HCT116 (cell line): ENCODE measurements at regions not wholly inside any gene's neighbourhood (a gene's known extent, or its start where the extent isn't known, plus 50 kb on each side); places are given as distances from the start of the nearest gene placed in this dataset.

Experiments used
- ATAC-seq: fragments of 200-7000 bp; cut with Tn5 transposase; 2 replicates; pipeline ENCODE4 v1.9.1; 2020; ENCODE audit warnings: mild to moderate bottlenecking, moderate library complexity
- BruUV-seq: library from RNA; stranded (reverse); fragments of 400-500 nt; replicated peaks from 2 replicates; lab custom pipeline; 2021; lab: Mats Ljungman, UMichigan
- CTCF ChIA-PET: fragments of 300-600 bp; sonication (Branson Sonifier 250); formaldehyde crosslinking; loops from one replicate; lab custom pipeline; 2021; ENCODE audit warnings: antibody characterized with exemption; lab: Charles Lee
- POLR2A ChIA-PET: fragments of 300-600, 350-600 bp; sonication (Branson Sonifier 250); formaldehyde crosslinking; loops from one replicate; lab custom pipeline; 2021; ENCODE audit warnings: antibody characterized with exemption; lab: Charles Lee
- RAD21 ChIA-PET, 2 experiments: fragments of 300-600 bp; sonication (Branson Sonifier 250); formaldehyde crosslinking; loops; one replicate each; lab custom pipeline; 2023; ENCODE audit warnings: low total read pairs in 2 of 2; ENCODE audit not compliant: uncharacterized antibody in 2 of 2, unreplicated experiment in 2 of 2, low non-redundant PET in 1 of 2; lab: Charles Lee
- DNase-seq: peaks from one replicate; pipeline ENCODE4 v3.0.0-alpha.2; 2010; ENCODE audit warnings: low read depth, low spot score
- H2AFZ ChIP-seq: fragments of 200-600 bp; shearing (Covaris generic), sonication (generic); 2 replicates; pipeline ENCODE4 v1.6.1; 2017; ENCODE audit warnings: low read depth, mixed run types, mixed read lengths, antibody characterized with exemption, low read length; ENCODE audit not compliant: poor library complexity, severe bottlenecking
- H3K27ac ChIP-seq: 2 replicates; pipeline ENCODE4 v1.5.1; 2012; ENCODE audit warnings: low read depth, low read length
- H3K27me3 ChIP-seq: fragments of 200-600 bp; sonication (generic); 2 replicates; pipeline ENCODE4 v1.6.1; 2016; ENCODE audit warnings: mixed run types, low read length, mixed read lengths; ENCODE audit not compliant: insufficient read depth
- H3K36me3 ChIP-seq, 2 experiments: fragments of 200-500 bp in 1 of 2; fragments of 200-600 bp in 1 of 2; sonication (Bioruptor generic) in 1 of 2; sonication (generic) in 1 of 2; 2 replicates each; pipeline versions ENCODE4 v1.5.1 to v1.6.1; 2014 to 2016; ENCODE audit warnings: low read length in 2 of 2, inconsistent platforms in 1 of 2, mixed read lengths in 1 of 2, mixed run types in 1 of 2; ENCODE audit not compliant: insufficient read depth in 2 of 2, control insufficient read depth in 1 of 2
- H3K4me1 ChIP-seq, 2 experiments: fragments of 200-600 bp in 1 of 2; sonication (generic) in 1 of 2; 2 replicates each; pipeline versions ENCODE4 v1.5.1 to v1.6.1; 2012 to 2017; ENCODE audit warnings: low read length in 2 of 2, inconsistent platforms in 1 of 2, mild to moderate bottlenecking in 1 of 2, mixed read lengths in 1 of 2, mixed run types in 1 of 2, moderate library complexity in 1 of 2; ENCODE audit not compliant: insufficient read depth in 2 of 2, control insufficient read depth in 1 of 2
- H3K4me2 ChIP-seq: fragments of 200-600 bp; sonication (generic); 2 replicates; pipeline ENCODE4 v1.6.1; 2017; ENCODE audit warnings: mixed run types, low read length, mixed read lengths
- H3K4me3 ChIP-seq, 2 experiments: fragments of 200-600 bp in 1 of 2; sonication (generic) in 1 of 2; replicated peaks in 1 of 2; 2 replicates each; pipeline ENCODE4 v1.5.1; 2011 to 2016; ENCODE audit warnings: low read length in 2 of 2, control low read depth in 1 of 2, low read depth in 1 of 2, mild to moderate bottlenecking in 1 of 2, mixed read lengths in 1 of 2, mixed run types in 1 of 2
- H3K79me2 ChIP-seq: fragments of 200-600 bp; sonication (generic); 2 replicates; pipeline ENCODE4 v1.6.1; 2017; ENCODE audit warnings: mild to moderate bottlenecking, mixed run types, low read length, moderate library complexity, mixed read lengths; ENCODE audit not compliant: insufficient read depth
- H3K9ac ChIP-seq: fragments of 200-600 bp; sonication (generic); 2 replicates; pipeline ENCODE4 v1.6.1; 2016; ENCODE audit warnings: low read length, mixed read lengths
- H3K9me2 ChIP-seq: fragments of 200-600 bp; sonication (generic), shearing (Covaris generic); 2 replicates; pipeline ENCODE4 v1.6.1; 2017; ENCODE audit warnings: mixed run types, mild to moderate bottlenecking, moderate library complexity; ENCODE audit not compliant: insufficient read depth
- H3K9me3 ChIP-seq, 2 experiments: fragments of 200-500 bp in 1 of 2; fragments of 200-600 bp in 1 of 2; sonication (Bioruptor generic) in 1 of 2; sonication (generic) in 1 of 2; 2 replicates each; pipeline ENCODE4 v1.6.1; 2014 to 2017; ENCODE audit warnings: low read length in 2 of 2, mixed read lengths in 2 of 2, inconsistent platforms in 1 of 2, low read depth in 1 of 2, mild to moderate bottlenecking in 1 of 2, mixed run types in 1 of 2, moderate library complexity in 1 of 2; ENCODE audit not compliant: control insufficient read depth in 1 of 2, insufficient read depth in 1 of 2
- H4K20me1 ChIP-seq: fragments of 200-600 bp; sonication (generic), shearing (Covaris generic); 2 replicates; pipeline ENCODE4 v1.6.1; 2017; ENCODE audit warnings: mixed run types, mild to moderate bottlenecking, moderate library complexity; ENCODE audit not compliant: insufficient read depth
- EZH2 ChIP-seq: fragments of 200-600 bp; sonication (generic); IDR thresholded peaks from 2 replicates; pipeline ENCODE4 v1.6.1; 2017; ENCODE audit warnings: antibody characterized with exemption, mixed run types
- EZH2phosphoT487 ChIP-seq: fragments of 200-600 bp; IDR thresholded peaks from 2 replicates; pipeline ENCODE4 v1.6.1; 2018; ENCODE audit warnings: antibody characterized with exemption, borderline replicate concordance
- SIN3A ChIP-seq: IDR thresholded peaks from 2 replicates; pipeline ENCODE4 v1.6.1; 2012; ENCODE audit warnings: low read depth
- SRF ChIP-seq: IDR thresholded peaks from 2 replicates; pipeline ENCODE4 v1.6.1; 2012; ENCODE audit warnings: low read depth
- ZNF274 ChIP-seq: fragments of 200-500 bp; sonication (Bioruptor generic); IDR thresholded peaks from 2 replicates; pipeline ENCODE4 v1.6.1; 2014; ENCODE audit warnings: mild to moderate bottlenecking, low read depth, low read length, inconsistent platforms
- intact Hi-C: fragments of 100-400 bp; cut with micrococcal nuclease; formaldehyde crosslinking; loops from 2 replicates; pipeline ENCODE4 v1.10.0; 2022

- Histone ChIP-seq H3K36me3 (no peaks in the 10 kb centered on the region), H3K4me2 (no peak overlapping the region), H3K27me3 (no peaks in the 10 kb centered on the region), H3K4me1 (peaks cover 0 to 4% of the 10 kb centered on the region in 2 experiments; a peak in 1 of 4 replicates), H4K20me1 (no peaks in the 10 kb centered on the region), H3K9me2 (no peaks in the 10 kb centered on the region), H3K4me3 (no peak overlapping the region), H3K9me3 (no peaks in the 10 kb centered on the region), H2AFZ (no peak overlapping the region), H3K9ac (no peak overlapping the region), H3K79me2 (no peaks in the 10 kb centered on the region), H3K27ac (no peak overlapping the region)
- ATAC-seq: no peak
- ChIA-PET CTCF (interaction anchor here (2.0 kb wide), 1 partner anchor 15 kb away, joined by 16 read pairs; no protein-coding TSS in a partner anchor), POLR2A (no interaction called here), RAD21 (no interaction called here)
- BruUV-seq: no TSS peak
- TF ChIP-seq EZH2phosphoT487 (no peak), ZNF274 (no peak)
- intact Hi-C loops: no loop called here
- DNase-seq: no peak
These were observed 269.8 kb downstream of the C16orf95 start for GRCh38 chr16:87047221-87048037.

- H3K79me2 ChIP-seq: no peaks in the 10 kb centered on the region
- no peaks in the 10 kb centered on the region for H3K9me2 ChIP-seq
- H4K20me1 ChIP-seq: no peaks in the 10 kb centered on the region
- no peak overlapping the region for H3K4me2 ChIP-seq
- peaks cover 0 to 4% of the 10 kb centered on the region in 2 experiments; a peak in 1 of 4 replicates for H3K4me1 ChIP-seq
- TF ChIP-seq SRF: no peak
- no peak for TF ChIP-seq EZH2
- no peak for TF ChIP-seq SIN3A
- no peak overlapping the region for H3K27ac ChIP-seq
- H3K9me3 ChIP-seq: no peaks in the 10 kb centered on the region
- H3K36me3 ChIP-seq: no peaks in the 10 kb centered on the region
- no peaks in the 10 kb centered on the region for H3K27me3 ChIP-seq
- ATAC-seq (no peak), DNase-seq (no peak)
- ChIA-PET POLR2A (no interaction called here), RAD21 (no interaction called here), CTCF (interaction anchor here (2.0 kb wide), 1 partner anchor 15 kb away, joined by 16 read pairs; no protein-coding TSS in a partner anchor)
- no peak overlapping the region for H2AFZ ChIP-seq
- BruUV-seq: no TSS peak
- no peak overlapping the region for H3K4me3 ChIP-seq
- no peak overlapping the region for H3K9ac ChIP-seq
- intact Hi-C loops: no loop called here
These were observed 269.0 kb downstream of the C16orf95 start for GRCh38 chr16:87048038-87048729.
